GM23338 (cell line): ENCODE measurements at regions not wholly inside any gene's neighbourhood (a gene's known extent, or its start where the extent isn't known, plus 50 kb on each side); places are given as distances from the start of the nearest gene placed in this dataset.
A peak's percentile ranks its signal among the peaks of the same experiment; 100 is the strongest.

Experiments used
- ATAC-seq: fragments of 200-7000 bp; cut with Tn5 transposase; 3 replicates; pipeline ENCODE4 v1.9.1; 2020
- DNase-seq: peaks from one replicate; pipeline ENCODE4 v3.0.0-alpha.2; 2015; ENCODE audit warnings: low spot score
- H2AFZ ChIP-seq: fragments of 200-600 bp; sonication (generic); 2 replicates; pipeline ENCODE4 v1.8.0; 2016; ENCODE audit warnings: antibody characterized with exemption, mild to moderate bottlenecking, moderate library complexity
- H3F3A ChIP-seq: fragments of 200-600 bp; sonication (generic); replicated peaks from 2 replicates; pipeline ENCODE4 v1.8.0; 2017; ENCODE audit warnings: antibody characterized with exemption, mixed run types, low read depth
- H3K27ac ChIP-seq: fragments of 200-600 bp; sonication (generic); 2 replicates; pipeline ENCODE4 v1.6.1; 2016; ENCODE audit warnings: low read depth
- H3K27me3 ChIP-seq: fragments of 200-600 bp; sonication (generic); 2 replicates; pipeline ENCODE4 v1.8.0; 2016; ENCODE audit warnings: mild to moderate bottlenecking, mixed run types, moderate library complexity; ENCODE audit not compliant: insufficient read depth
- H3K36me3 ChIP-seq: fragments of 200-600 bp; sonication (generic); 2 replicates; pipeline ENCODE4 v1.8.0; 2016; ENCODE audit warnings: mild to moderate bottlenecking; ENCODE audit not compliant: insufficient read depth
- H3K4me1 ChIP-seq: fragments of 200-600 bp; sonication (generic); 2 replicates; pipeline ENCODE4 v1.8.0; 2016; ENCODE audit warnings: mild to moderate bottlenecking, moderate library complexity; ENCODE audit not compliant: insufficient read depth
- H3K4me2 ChIP-seq: fragments of 200-600 bp; sonication (generic); 2 replicates; pipeline ENCODE4 v1.7.1; 2017; ENCODE audit warnings: mixed run types
- H3K4me3 ChIP-seq: fragments of 200-600 bp; sonication (generic); 2 replicates; pipeline ENCODE4 v1.6.1; 2016; ENCODE audit warnings: mixed run types
- H3K79me2 ChIP-seq: fragments of 200-600 bp; sonication (generic); replicated peaks from 2 replicates; pipeline ENCODE4 v1.8.0; 2017; ENCODE audit warnings: mild to moderate bottlenecking; ENCODE audit not compliant: insufficient read depth
- H3K9me2 ChIP-seq: fragments of 200-600 bp; sonication (generic); 2 replicates; pipeline ENCODE4 v1.8.0; 2017; ENCODE audit not compliant: insufficient read depth
- H4K20me1 ChIP-seq: fragments of 200-600 bp; sonication (generic); replicated peaks from 2 replicates; pipeline ENCODE4 v1.8.0; 2017; ENCODE audit warnings: mild to moderate bottlenecking; ENCODE audit not compliant: insufficient read depth
- H3K27ac Mint-ChIP-seq: 2 replicates; pipeline ENCODE4 v1.8.0; 2020; ENCODE audit warnings: inconsistent platforms, mild to moderate bottlenecking, moderate library complexity, mixed read lengths
- H3K27me3 Mint-ChIP-seq: 3 replicates; pipeline ENCODE4 v1.8.0; 2022; ENCODE audit warnings: low read depth, mild to moderate bottlenecking, moderate library complexity, mixed read lengths, inconsistent platforms; ENCODE audit not compliant: insufficient read depth, poor library complexity
- H3K36me3 Mint-ChIP-seq: 3 replicates; pipeline ENCODE4 v1.8.0; 2021; ENCODE audit warnings: low read depth, mild to moderate bottlenecking, inconsistent platforms, moderate library complexity, mixed read lengths
- H3K4me1 Mint-ChIP-seq: 3 replicates; pipeline ENCODE4 v1.8.0; 2020; ENCODE audit warnings: mild to moderate bottlenecking, inconsistent platforms, mixed read lengths
- H3K4me3 Mint-ChIP-seq: 3 replicates; pipeline ENCODE4 v1.8.0; 2021; ENCODE audit warnings: moderate library complexity, mild to moderate bottlenecking, inconsistent platforms, mixed read lengths
- H3K9me3 Mint-ChIP-seq: 3 replicates; pipeline ENCODE4 v1.8.0; 2020; ENCODE audit warnings: moderate library complexity, mild to moderate bottlenecking, inconsistent platforms, mixed read lengths
- CREB1 ChIP-seq: fragments of 250-450 bp; sonication (Bioruptor Pico); IDR thresholded peaks from 2 replicates; pipeline ENCODE4 v1.5.0; 2020; ENCODE audit warnings: low read depth, mild to moderate bottlenecking, moderate library complexity
- CTCF ChIP-seq, 2 experiments: fragments of 200-600 bp in 1 of 2; sonication (generic) in 1 of 2; conservative IDR thresholded peaks; 2 replicates each; pipeline versions ENCODE4 v1.5.1 to v1.6.1; 2016 to 2017; ENCODE audit warnings: antibody characterized with exemption in 2 of 2, low read depth in 2 of 2, mild to moderate bottlenecking in 2 of 2, moderate library complexity in 1 of 2
- ETS1 ChIP-seq: IDR thresholded peaks from 2 replicates; pipeline ENCODE4 v1.6.1; 2016; ENCODE audit warnings: antibody characterized with exemption
- EZH2 ChIP-seq: fragments of 200-600 bp; sonication (generic); IDR thresholded peaks from one replicate; pipeline ENCODE4 v1.8.0; 2017; ENCODE audit warnings: antibody characterized with exemption, mild to moderate bottlenecking, low read depth; ENCODE audit not compliant: unreplicated experiment
- EZH2phosphoT487 ChIP-seq: fragments of 200-600 bp; sonication (generic); IDR thresholded peaks from one replicate; pipeline ENCODE4 v1.8.1; 2018; ENCODE audit warnings: antibody characterized with exemption; ENCODE audit not compliant: unreplicated experiment
- JUNB ChIP-seq: IDR thresholded peaks from one replicate; pipeline ENCODE4 v1.6.1; 2016; ENCODE audit warnings: antibody characterized with exemption; ENCODE audit not compliant: unreplicated experiment
- NANOG ChIP-seq: IDR thresholded peaks from 2 replicates; pipeline ENCODE4 v1.6.1; 2016; ENCODE audit warnings: antibody characterized with exemption, borderline replicate concordance
- POLR2AphosphoS5 ChIP-seq: IDR thresholded peaks from 2 replicates; pipeline ENCODE4 v1.6.1; 2016; ENCODE audit warnings: antibody characterized with exemption, low read depth
- REST ChIP-seq: IDR thresholded peaks from one replicate; pipeline ENCODE4 v1.6.1; 2018; ENCODE audit warnings: antibody characterized with exemption; ENCODE audit not compliant: unreplicated experiment
- STAT1 ChIP-seq: IDR thresholded peaks from one replicate; pipeline ENCODE4 v1.6.1; 2016; ENCODE audit warnings: antibody characterized with exemption; ENCODE audit not compliant: unreplicated experiment
- ZNF114 ChIP-seq: fragments of 250-450 bp; sonication (Bioruptor Pico); IDR thresholded peaks from 2 replicates; pipeline ENCODE4 v1.5.0; 2020; ENCODE audit warnings: mild to moderate bottlenecking, moderate library complexity
- ZNF331 ChIP-seq: fragments of 250-450 bp; sonication (Bioruptor Pico); IDR thresholded peaks from 2 replicates; pipeline ENCODE4 v1.5.0; 2020; ENCODE audit warnings: low read depth, mild to moderate bottlenecking, moderate library complexity
- ZNF462 ChIP-seq: fragments of 250-450 bp; sonication (Bioruptor Pico); IDR thresholded peaks from 2 replicates; pipeline ENCODE4 v1.5.0; 2020; ENCODE audit warnings: mild to moderate bottlenecking, moderate library complexity

GRCh38 chr4:41881981-41882624 lies 53.1 kb upstream of the TMEM33 start:
- Histone ChIP-seq H4K20me1 (peaks cover 16% of the 10 kb centered on the region), H3K27me3 (peaks cover 100% of the 10 kb centered on the region), H3K79me2 (no peaks in the 10 kb centered on the region), H3K9me2 (no peaks in the 10 kb centered on the region), H3K36me3 (no peaks in the 10 kb centered on the region), H3K4me3 (peak overlapping the region; percentile 56), H3K4me1 (peaks cover 40% of the 10 kb centered on the region), H3F3A (peaks cover 7% of the 10 kb centered on the region; the same call in 1 of the 2 replicates), H2AFZ (0 out of 2 replicates have a peak overlapping the region, but pooled peaks have one; percentile 70), H3K27ac (no peak overlapping the region), H3K4me2 (peak overlapping the region; percentile 78)
- peak; percentile 13 for ATAC-seq
- Mint-ChIP-seq H3K4me3 (peak overlapping the region; percentile 57), H3K36me3 (no peaks in the 10 kb centered on the region), H3K27ac (no peak overlapping the region), H3K4me1 (peaks cover 38% of the 10 kb centered on the region), H3K9me3 (no peaks in the 10 kb centered on the region; the same call in 2 of the 3 replicates), H3K27me3 (peaks cover 75% of the 10 kb centered on the region)
- TF ChIP-seq ZNF114 (CRISPR knock-in tag) (no peak), ZNF462 (CRISPR knock-in tag) (no peak), ETS1 (no peak), JUNB (no peak), REST (no peak), EZH2phosphoT487 (peak; percentile 94), CTCF (conservative IDR thresholded peaks at IDR 0.05; ENCODE audit: low read depth in 2 of 2) (no peak), STAT1 (no peak), EZH2 (peak; percentile 88), NANOG (no peak), CREB1 (CRISPR knock-in tag) (no peak), POLR2AphosphoS5 (no peak), ZNF331 (CRISPR knock-in tag) (no peak)
- DNase-seq = peak; percentile 71
